ENCODE measurements at regions not wholly inside any gene's neighbourhood (a gene's known extent, or its start where the extent isn't known, plus 50 kb on each side); places are given as distances from the start of the nearest gene placed in this dataset.

DNA sequence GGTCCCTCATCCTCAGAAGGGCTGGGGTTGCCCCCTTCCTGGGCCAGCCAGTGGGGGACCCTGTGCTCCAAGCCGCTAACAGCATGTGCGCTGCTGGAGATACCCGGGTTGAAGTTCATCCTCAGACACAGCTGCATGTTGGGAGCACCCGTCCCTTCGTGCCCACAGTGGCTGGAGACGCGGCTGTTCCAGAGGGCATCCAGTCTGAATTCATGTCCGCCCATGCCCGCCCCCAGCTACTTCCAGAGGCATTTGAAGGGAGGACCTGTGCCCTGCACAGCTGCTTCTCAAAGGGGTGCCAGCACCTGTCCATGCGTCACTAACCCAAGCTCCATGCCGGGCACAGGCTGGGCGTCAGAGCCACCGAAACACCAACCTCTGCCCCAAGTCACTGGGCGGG, 68.1 kb upstream of the ADGRA1 start:
- no peak for TF ChIP-seq RAD21 (conservative IDR thresholded peaks at IDR 0.05 in 1 of 2, IDR thresholded peaks at IDR 0.05 in 1 of 2)
- no peak for TF ChIP-seq CTCF (IDR thresholded peaks at IDR 0.05)

Measured in A549 (cell line).